Common myeloid progenitor, CD34-positive (primary cell): ENCODE measurements at regions not wholly inside any gene's neighbourhood (a gene's known extent, or its start where the extent isn't known, plus 50 kb on each side); places are given as distances from the start of the nearest gene placed in this dataset.

Experiments used
- CTCF ChIA-PET: fragments of 350-600 bp; sonication (Branson Sonifier 250); formaldehyde crosslinking; loops from one replicate; lab custom pipeline; 2021; ENCODE audit warnings: antibody characterized with exemption; lab: Charles Lee
- POLR2A ChIA-PET: fragments of 350-600 bp; sonication (Branson Sonifier 250); formaldehyde crosslinking; loops from one replicate; lab custom pipeline; 2021; ENCODE audit warnings: antibody characterized with exemption; lab: Charles Lee
- DNase-seq, 3 donors: peaks; one replicate each; pipeline versions ENCODE4 v3.0.0 to v3.0.0-alpha.2; 2013
- H3K27ac ChIP-seq, 2 experiments: 1 replicate in 1 of 2; 2 replicates in 1 of 2; pipeline ENCODE4 v1.7.0; 2013; ENCODE audit warnings: inconsistent platforms in 2 of 2, low read length in 2 of 2, mild to moderate bottlenecking in 2 of 2, low read depth in 1 of 2, moderate library complexity in 1 of 2; ENCODE audit not compliant: severe bottlenecking in 2 of 2, insufficient read depth in 1 of 2, poor library complexity in 1 of 2
- H3K27me3 ChIP-seq, 5 experiments: replicated peaks in 2 of 5; 1 replicate in 3 of 5; 2 replicates in 2 of 5; pipeline versions ENCODE4 v1.6.1 to v1.7.0; 2013; ENCODE audit warnings: low read length in 4 of 5, mild to moderate bottlenecking in 2 of 5, moderate library complexity in 2 of 5, inconsistent platforms in 1 of 5; ENCODE audit not compliant: insufficient read depth in 5 of 5, control insufficient read depth in 4 of 5
- H3K36me3 ChIP-seq, 4 experiments: 1 replicate in 2 of 4; 2 replicates in 2 of 4; pipeline versions ENCODE4 v1.6.1 to v1.7.0; 2013; ENCODE audit warnings: low read length in 3 of 4, control low read depth in 1 of 4, mild to moderate bottlenecking in 1 of 4; ENCODE audit not compliant: control insufficient read depth in 4 of 4, insufficient read depth in 4 of 4
- H3K4me1 ChIP-seq, 4 experiments: 1 replicate in 3 of 4; 2 replicates in 1 of 4; pipeline versions ENCODE4 v1.6.1 to v1.7.1; 2013; ENCODE audit warnings: low read length in 3 of 4, mild to moderate bottlenecking in 3 of 4, control low read depth in 1 of 4, inconsistent platforms in 1 of 4, moderate library complexity in 1 of 4; ENCODE audit not compliant: control insufficient read depth in 4 of 4, insufficient read depth in 4 of 4; ENCODE audit errors: control extremely low read depth in 1 of 4
- H3K4me3 ChIP-seq, 7 experiments: 1 replicate in 4 of 7; 2 replicates in 3 of 7; pipeline versions ENCODE4 v1.5.1 to v1.7.0; 2013; ENCODE audit warnings: mild to moderate bottlenecking in 7 of 7, low read length in 6 of 7, moderate library complexity in 6 of 7, inconsistent platforms in 2 of 7, low read depth in 2 of 7, control low read depth in 1 of 7; ENCODE audit not compliant: insufficient read depth in 4 of 7, control insufficient read depth in 1 of 7; ENCODE audit errors: extremely low read depth in 1 of 7
- H3K9me3 ChIP-seq, 5 experiments: 1 replicate in 4 of 5; 2 replicates in 1 of 5; pipeline versions ENCODE4 v1.6.1 to v1.7.1; 2013; ENCODE audit warnings: low read length in 4 of 5, mild to moderate bottlenecking in 2 of 5, inconsistent platforms in 1 of 5, low read depth in 1 of 5, moderate library complexity in 1 of 5; ENCODE audit not compliant: control insufficient read depth in 4 of 5, insufficient read depth in 2 of 5; ENCODE audit errors: control extremely low read depth in 1 of 5
- WGBS: methylation state at CpG from one replicate; pipeline ENCODE4 v1.1.5; 2013; ENCODE audit not compliant: insufficient coverage; 5-methylcytosine and 5-hydroxymethylcytosine counted together

DNA sequence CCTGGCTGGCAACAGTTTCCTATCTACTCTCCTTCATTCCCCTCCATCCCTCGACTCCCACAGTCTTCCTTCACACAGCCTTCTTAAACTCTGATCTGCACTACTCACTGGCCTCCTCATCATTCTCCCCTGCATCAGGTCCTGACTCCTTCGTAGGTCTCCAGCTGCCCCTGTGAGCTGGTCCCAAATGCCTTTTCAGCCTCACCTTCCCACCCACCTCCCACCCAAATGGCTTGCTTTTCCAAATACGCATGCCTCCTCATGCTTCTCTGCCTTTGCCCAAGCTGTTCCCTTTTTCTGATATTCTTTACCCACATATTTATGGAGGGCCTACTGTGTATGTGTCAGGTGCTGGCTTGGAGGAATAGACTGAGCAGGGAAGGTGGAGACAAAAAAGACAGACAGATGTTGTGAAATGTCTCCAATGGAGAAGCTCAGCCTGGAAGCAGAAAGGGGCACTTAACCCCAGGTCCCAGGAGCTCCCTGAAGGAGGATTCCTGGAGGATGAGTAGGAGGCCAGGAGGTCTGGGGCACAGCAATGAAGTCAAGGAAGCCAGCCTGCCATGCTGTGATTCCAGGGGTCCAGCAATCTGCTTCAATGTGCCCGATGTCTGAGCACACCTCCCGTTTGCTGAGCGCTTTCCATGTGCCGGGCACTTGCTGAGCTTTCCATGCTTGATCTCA, 252.2 kb downstream of the SHQ1 start:
- DNase-seq = no peak
- CTCF ChIA-PET = interaction anchor here (0.7 to 1.1 kb wide), 2 partner anchors 226 to 436 kb away, joined by 4 read pairs; no protein-coding TSS in a partner anchor
- H3K27ac ChIP-seq = no peak overlapping the region
- POLR2A ChIA-PET = interaction anchor here (1.0 kb wide), 1 partner anchor 19 kb away, joined by 3 read pairs; no protein-coding TSS in a partner anchor
- no peaks in the 10 kb centered on the region for H3K27me3 ChIP-seq
- H3K36me3 ChIP-seq = no peaks in the 10 kb centered on the region
- H3K9me3 ChIP-seq = no peaks in the 10 kb centered on the region
- peaks cover 0 to 18% (median 11%) of the 10 kb centered on the region in 4 experiments for H3K4me1 ChIP-seq
- WGBS = 95% methylated on average over 6 of the region's 7 CpGs
- H3K4me3 ChIP-seq = no peak overlapping the region

DNA sequence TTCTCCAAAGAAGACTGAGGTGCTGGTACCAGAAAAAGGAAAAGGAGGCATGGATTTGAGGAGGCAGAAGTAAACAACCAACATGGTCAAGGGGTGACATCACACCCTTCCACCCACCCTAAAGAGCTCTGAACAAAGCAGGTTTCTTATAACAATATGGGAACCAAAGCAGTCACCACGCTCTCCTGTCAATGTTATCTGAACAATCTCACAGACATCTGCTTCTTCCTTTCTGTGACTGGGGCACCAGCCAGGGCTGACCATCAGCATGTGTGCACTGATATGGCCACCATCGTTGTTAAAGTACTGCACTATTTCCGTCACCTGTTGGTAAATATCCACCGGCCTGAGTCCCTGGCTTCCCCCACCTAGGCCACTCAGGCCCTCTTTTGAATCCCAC, 252.9 kb downstream of the SHQ1 start:
- ChIA-PET POLR2A (interaction anchor here (1.0 kb wide), 1 partner anchor 19 kb away, joined by 3 read pairs; no protein-coding TSS in a partner anchor), CTCF (interaction anchor here (0.7 kb wide), 1 partner anchor 435 kb away, joined by 4 read pairs; no protein-coding TSS in a partner anchor)
- no peak overlapping the region for H3K27ac ChIP-seq
- H3K4me3 ChIP-seq = no peak overlapping the region
- H3K4me1 ChIP-seq = peaks cover 0 to 18% (median 11%) of the 10 kb centered on the region in 4 experiments
- no peaks in the 10 kb centered on the region for H3K9me3 ChIP-seq
- no peaks in the 10 kb centered on the region for H3K27me3 ChIP-seq
- DNase-seq = peak; percentile 24 to 87 (median 78)
- no peaks in the 10 kb centered on the region for H3K36me3 ChIP-seq
- 8% methylated on average over 4 of the region's 4 CpGs for WGBS

DNA sequence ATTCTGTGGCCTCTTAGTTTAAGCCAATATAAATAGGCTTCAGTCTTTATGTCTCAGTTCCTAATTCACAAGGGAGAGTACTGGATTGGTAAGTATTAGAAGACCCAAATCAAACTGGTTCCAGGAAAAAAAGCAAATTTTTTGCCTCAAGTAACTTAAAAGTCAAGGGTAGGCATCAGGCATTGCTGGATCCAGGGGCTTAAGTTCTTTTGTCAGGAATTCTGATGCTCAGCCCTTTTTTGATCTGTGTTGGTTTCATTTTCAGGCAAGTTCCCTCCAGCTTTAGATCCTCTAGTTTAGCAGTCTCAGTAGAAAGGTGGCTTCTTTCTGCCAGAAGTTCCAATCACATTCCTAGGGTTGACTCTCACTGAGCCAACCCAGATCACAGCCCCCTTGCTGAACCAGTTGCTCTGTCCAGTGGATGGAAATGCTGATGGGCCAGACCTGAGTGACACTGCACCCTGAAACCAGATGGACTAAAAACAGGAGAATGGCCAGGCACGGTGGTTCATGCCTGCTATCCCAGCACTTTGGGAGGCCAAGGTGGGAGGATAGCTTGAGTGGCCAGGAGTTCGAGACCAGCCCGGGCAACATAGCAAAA, 253.5 kb downstream of the SHQ1 start:
- no peaks in the 10 kb centered on the region for H3K36me3 ChIP-seq
- H3K4me1 ChIP-seq = peaks cover 0 to 18% (median 11%) of the 10 kb centered on the region in 4 experiments
- H3K27ac ChIP-seq = no peak overlapping the region
- POLR2A ChIA-PET = no interaction called here
- no peak for DNase-seq
- H3K27me3 ChIP-seq = no peaks in the 10 kb centered on the region
- CTCF ChIA-PET = interaction anchor here (0.9 to 1.2 kb wide), 2 partner anchors 40 to 71 kb away, joined by 3 read pairs; no protein-coding TSS in a partner anchor
- H3K4me3 ChIP-seq = no peak overlapping the region
- H3K9me3 ChIP-seq = no peaks in the 10 kb centered on the region
- WGBS = 100% methylated on average over 3 of the region's 3 CpGs

DNA sequence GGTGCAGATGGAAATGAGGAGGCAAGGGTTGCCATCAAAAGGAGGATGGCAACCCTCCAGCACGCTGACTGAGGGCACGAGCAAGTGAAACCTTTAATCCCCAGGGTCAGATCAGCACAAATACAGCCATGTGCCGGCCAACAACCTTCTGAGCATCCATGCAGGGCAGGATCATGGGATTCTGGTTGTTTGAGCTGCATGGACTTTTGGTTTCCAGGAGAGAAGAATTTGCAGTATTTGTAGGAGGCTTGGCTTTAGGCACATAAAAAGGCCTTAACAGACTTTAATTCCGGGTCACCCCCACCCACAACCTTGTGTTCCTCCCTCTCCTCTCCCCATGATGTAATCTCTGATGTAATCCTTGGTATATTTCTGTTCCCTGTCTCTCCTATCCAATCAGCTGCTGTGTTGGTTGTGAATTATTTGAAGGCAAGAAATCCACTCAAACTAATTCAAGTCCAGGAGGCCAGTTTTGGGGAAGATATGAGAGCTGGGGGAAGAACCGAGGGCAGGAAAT, 254.3 kb downstream of the SHQ1 start:
- 97% methylated on average over 3 of the region's 5 CpGs for WGBS
- no peak overlapping the region for H3K27ac ChIP-seq
- CTCF ChIA-PET = interaction anchor here (0.9 to 1.2 kb wide), 2 partner anchors 41 to 71 kb away, joined by 3 read pairs; no protein-coding TSS in a partner anchor
- no peaks in the 10 kb centered on the region for H3K27me3 ChIP-seq
- H3K4me1 ChIP-seq = peaks cover 0 to 18% (median 10%) of the 10 kb centered on the region in 4 experiments
- H3K4me3 ChIP-seq = no peak overlapping the region
- DNase-seq = no peak
- no peaks in the 10 kb centered on the region for H3K36me3 ChIP-seq
- POLR2A ChIA-PET = no interaction called here
- H3K9me3 ChIP-seq = no peaks in the 10 kb centered on the region

DNA sequence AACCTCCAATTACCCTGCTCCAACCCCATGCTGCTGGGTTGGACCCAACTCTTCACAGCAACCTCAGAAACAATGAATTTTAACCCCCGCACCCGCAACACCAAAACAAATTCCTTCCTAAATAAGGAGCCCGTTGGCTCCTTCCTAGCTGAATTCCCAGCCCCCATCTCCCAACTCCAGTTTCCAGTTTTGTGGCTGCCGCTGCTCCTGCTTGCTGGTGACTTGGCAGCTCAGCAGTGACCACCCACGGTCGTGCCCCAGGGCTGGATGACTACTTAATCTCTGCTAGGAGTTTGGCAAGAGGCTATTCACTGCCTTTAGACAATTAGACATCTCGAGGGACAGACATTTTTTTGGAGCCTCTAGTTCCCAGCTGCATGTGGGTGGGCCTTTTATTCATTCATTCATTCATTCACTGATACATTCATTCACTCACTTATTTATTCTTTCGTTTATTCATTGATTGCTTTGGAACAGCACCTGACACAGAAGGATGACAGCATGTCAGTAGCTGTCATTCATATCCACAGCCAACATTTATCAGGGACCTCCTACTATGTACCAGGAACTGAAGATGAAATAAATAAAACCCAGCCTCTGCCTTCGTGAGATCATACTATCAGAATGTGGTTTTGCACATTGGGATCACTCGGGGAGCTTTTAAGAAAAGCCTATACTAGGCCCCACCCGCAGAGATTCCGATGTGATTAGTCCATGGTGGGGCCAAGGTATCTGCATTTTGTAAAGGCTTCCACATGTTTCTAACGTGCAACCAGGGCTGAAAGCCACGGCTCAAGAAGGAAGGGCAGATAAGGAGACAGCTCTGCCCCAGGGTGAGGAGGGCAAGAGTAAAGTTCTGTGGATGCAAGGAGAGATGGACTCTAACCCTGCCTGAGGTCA, 256.5 kb downstream of the SHQ1 start:
- peak in 1 of 3 donors; percentile 23 for DNase-seq
- H3K27ac ChIP-seq = no peak overlapping the region
- H3K4me1 ChIP-seq = peaks cover 0 to 16% (median 7%) of the 10 kb centered on the region in 4 experiments
- CTCF ChIA-PET = interaction anchor here (1.4 to 1.5 kb wide), 2 partner anchors 15 kb away, joined by 3 to 5 read pairs; no protein-coding TSS in a partner anchor
- H3K27me3 ChIP-seq = no peaks in the 10 kb centered on the region
- H3K9me3 ChIP-seq = no peaks in the 10 kb centered on the region
- H3K36me3 ChIP-seq = no peaks in the 10 kb centered on the region
- 90% methylated on average over 13 of the region's 14 CpGs for WGBS
- H3K4me3 ChIP-seq = no peak overlapping the region
- POLR2A ChIA-PET = no interaction called here

DNA sequence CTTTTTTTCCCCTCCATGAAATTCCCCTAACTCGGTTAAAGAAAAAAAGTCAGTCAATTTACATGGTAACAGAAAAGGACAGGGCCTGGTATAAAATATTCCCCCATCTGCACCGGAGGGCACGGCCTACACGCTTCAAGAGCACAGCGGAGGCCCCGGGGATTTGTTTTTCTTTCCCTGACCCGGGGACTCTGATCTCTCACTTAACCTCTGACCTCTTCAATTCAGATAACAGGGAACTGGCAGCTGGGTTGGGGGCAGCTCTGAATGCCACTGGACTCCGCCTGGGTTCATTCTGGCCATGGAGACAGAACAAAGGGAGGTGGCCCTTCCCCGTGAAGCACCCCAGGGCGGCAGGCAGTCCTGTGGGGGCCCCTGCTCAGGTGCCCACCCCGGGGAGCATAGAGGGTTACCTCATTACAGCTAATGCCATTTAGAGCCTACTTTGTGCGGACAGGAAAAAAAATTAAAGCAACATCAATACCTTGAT, 257.5 kb downstream of the SHQ1 start:
- 96% methylated on average over 5 of the region's 12 CpGs for WGBS
- H3K4me3 ChIP-seq = no peak overlapping the region
- ChIA-PET POLR2A (interaction anchor here (0.6 kb wide), 1 partner anchor 67 kb away, joined by 3 read pairs; no protein-coding TSS in a partner anchor), CTCF (interaction anchor here (0.8 to 1.4 kb wide), 3 partner anchors 9 to 228 kb away, joined by 3 to 5 read pairs (median 3); no protein-coding TSS in a partner anchor)
- H3K36me3 ChIP-seq = no peaks in the 10 kb centered on the region
- H3K9me3 ChIP-seq = no peaks in the 10 kb centered on the region
- H3K27ac ChIP-seq = no peak overlapping the region
- H3K4me1 ChIP-seq = peaks cover 0 to 13% (median 5%) of the 10 kb centered on the region in 4 experiments
- no peaks in the 10 kb centered on the region for H3K27me3 ChIP-seq
- DNase-seq = no peak
